ENCODE measurements at regions not wholly inside any gene's neighbourhood (a gene's known extent, or its start where the extent isn't known, plus 50 kb on each side); places are given as distances from the start of the nearest gene placed in this dataset.

DNA sequence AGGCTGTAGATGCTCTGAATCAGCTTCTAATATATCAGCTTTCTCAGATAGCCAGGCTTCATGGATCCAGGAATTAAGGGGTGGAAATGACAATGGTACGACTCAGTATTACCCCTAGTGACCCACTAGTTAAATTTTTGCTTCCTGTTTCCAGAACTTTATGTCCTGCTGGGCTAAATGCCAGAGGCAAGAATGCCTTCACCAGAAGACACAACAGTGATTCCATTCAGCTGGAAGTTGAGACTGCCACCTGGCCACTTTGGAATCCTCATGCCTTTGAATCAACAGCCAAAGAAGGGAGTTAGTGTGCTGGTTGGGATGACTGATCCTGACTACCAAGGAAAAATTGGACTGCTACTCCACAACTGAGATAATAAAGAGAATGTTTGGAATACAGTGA is 239.1 kb downstream of the ASXL3 start:
- Histone ChIP-seq H3K4me1 (ENCODE audit: control insufficient read depth, insufficient read depth, low read length) (no peaks in the 10 kb centered on the region), H3K36me3 (ENCODE audit: control insufficient read depth in 2 of 2, insufficient read depth in 1 of 2, low read length in 2 of 2) (no peaks in the 10 kb centered on the region), H3K9me3 (ENCODE audit: control insufficient read depth, insufficient read depth, low read depth, low read length) (no peaks in the 10 kb centered on the region), H3K27ac (ENCODE audit: extremely low read depth, low read depth, low read length) (no peak overlapping the region), H3K4me3 (ENCODE audit: low read depth, low read length) (no peak overlapping the region)
- ChIA-PET POLR2A (no interaction called here), CTCF (no interaction called here)
- TF ChIP-seq ZFP41 (tag by site-specific recombination; IDR thresholded peaks at IDR 0.05; ENCODE audit: borderline replicate concordance) (no peak), GLIS2 (tag by site-specific recombination; IDR thresholded peaks at IDR 0.05) (no peak), ZNF174 (tag by site-specific recombination; IDR thresholded peaks at IDR 0.05) (no peak), ZNF404 (tag by site-specific recombination; IDR thresholded peaks at IDR 0.05) (no peak), ZNF837 (tag by site-specific recombination; IDR thresholded peaks at IDR 0.05) (no peak), ZSCAN23 (tag by site-specific recombination; IDR thresholded peaks at IDR 0.05) (no peak), ZNF311 (tag by site-specific recombination; IDR thresholded peaks at IDR 0.05; ENCODE audit: borderline replicate concordance) (no peak), ZNF132 (tag by site-specific recombination; IDR thresholded peaks at IDR 0.05; ENCODE audit: borderline replicate concordance) (no peak), ZNF140 (tag by site-specific recombination; IDR thresholded peaks at IDR 0.05) (no peak), SP7 (tag by site-specific recombination; IDR thresholded peaks at IDR 0.05) (no peak), KLF7 (tag by site-specific recombination; IDR thresholded peaks at IDR 0.05; ENCODE audit: borderline replicate concordance) (no peak)
- TF ChIP-seq, protein P1, sequence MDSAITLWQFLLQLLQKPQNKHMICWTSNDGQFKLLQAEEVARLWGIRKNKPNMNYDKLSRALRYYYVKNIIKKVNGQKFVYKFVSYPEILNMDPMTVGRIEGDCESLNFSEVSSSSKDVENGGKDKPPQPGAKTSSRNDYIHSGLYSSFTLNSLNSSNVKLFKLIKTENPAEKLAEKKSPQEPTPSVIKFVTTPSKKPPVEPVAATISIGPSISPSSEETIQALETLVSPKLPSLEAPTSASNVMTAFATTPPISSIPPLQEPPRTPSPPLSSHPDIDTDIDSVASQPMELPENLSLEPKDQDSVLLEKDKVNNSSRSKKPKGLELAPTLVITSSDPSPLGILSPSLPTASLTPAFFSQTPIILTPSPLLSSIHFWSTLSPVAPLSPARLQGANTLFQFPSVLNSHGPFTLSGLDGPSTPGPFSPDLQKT (IDR thresholded peaks at IDR 0.05; ENCODE audit: borderline replicate concordance, low read depth, low read length) = no peak
- TF ChIP-seq, protein P2, sequence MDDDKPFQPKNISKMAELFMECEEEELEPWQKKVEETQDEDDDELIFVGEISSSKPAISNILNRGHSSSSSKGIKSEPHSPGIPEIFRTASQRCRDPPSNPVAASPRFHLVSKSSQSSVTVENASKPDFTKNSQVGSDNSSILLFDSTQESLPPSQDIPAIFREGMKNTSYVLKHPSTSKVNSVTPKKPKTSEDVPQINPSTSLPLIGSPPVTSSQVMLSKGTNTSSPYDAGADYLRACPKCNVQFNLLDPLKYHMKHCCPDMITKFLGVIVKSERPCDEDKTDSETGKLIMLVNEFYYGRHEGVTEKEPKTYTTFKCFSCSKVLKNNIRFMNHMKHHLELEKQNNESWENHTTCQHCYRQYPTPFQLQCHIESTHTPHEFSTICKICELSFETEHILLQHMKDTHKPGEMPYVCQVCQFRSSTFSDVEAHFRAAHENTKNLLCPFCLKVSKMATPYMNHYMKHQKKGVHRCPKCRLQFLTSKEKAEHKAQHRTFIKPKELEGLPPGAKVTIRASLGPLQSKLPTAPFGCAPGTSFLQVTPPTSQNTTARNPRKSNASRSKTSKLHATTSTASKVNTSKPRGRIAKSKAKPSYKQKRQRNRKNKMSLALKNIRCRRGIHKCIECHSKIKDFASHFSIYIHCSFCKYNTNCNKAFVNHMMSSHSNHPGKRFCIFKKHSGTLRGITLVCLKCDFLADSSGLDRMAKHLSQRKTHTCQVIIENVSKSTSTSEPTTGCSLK (tag by site-specific recombination; IDR thresholded peaks at IDR 0.05) = no peak
- TF ChIP-seq, protein P3, sequence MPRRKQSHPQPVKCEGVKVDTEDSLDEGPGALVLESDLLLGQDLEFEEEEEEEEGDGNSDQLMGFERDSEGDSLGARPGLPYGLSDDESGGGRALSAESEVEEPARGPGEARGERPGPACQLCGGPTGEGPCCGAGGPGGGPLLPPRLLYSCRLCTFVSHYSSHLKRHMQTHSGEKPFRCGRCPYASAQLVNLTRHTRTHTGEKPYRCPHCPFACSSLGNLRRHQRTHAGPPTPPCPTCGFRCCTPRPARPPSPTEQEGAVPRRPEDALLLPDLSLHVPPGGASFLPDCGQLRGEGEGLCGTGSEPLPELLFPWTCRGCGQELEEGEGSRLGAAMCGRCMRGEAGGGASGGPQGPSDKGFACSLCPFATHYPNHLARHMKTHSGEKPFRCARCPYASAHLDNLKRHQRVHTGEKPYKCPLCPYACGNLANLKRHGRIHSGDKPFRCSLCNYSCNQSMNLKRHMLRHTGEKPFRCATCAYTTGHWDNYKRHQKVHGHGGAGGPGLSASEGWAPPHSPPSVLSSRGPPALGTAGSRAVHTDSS (tag by site-specific recombination; IDR thresholded peaks at IDR 0.05) = no peak

DNA sequence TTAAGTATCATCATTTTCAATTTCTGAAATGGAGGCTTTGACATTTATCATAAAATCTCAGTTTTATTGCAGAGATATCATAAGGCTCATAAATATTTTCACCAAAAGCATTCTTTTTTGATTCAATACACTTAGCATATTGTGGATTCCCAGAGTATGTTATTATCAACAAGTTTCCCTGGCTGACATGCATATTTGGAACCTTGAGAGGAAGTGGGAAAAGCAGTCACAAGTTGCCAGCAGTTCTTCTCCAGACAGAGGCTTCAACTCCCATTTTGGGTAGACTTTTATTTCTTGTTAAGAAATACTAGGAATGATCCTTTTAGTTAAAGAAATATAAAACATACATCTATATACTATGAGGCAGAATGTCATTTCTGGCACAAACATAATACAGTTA is 236.5 kb downstream of the ASXL3 start:
- Histone ChIP-seq H3K4me3 (ENCODE audit: low read depth, low read length) (no peak overlapping the region), H3K36me3 (ENCODE audit: control insufficient read depth in 2 of 2, insufficient read depth in 1 of 2, low read length in 2 of 2) (no peaks in the 10 kb centered on the region), H3K9me3 (ENCODE audit: control insufficient read depth, insufficient read depth, low read depth, low read length) (no peaks in the 10 kb centered on the region), H3K4me1 (ENCODE audit: control insufficient read depth, insufficient read depth, low read length) (peaks cover 2% of the 10 kb centered on the region), H3K27ac (ENCODE audit: extremely low read depth, low read depth, low read length) (no peak overlapping the region)
- ChIA-PET CTCF (no interaction called here), POLR2A (no interaction called here)
- TF ChIP-seq MEIS1 (CRISPR knock-in tag; IDR thresholded peaks at IDR 0.05; ENCODE audit: borderline replicate concordance) (no peak), ZNF184 (tag by site-specific recombination; IDR thresholded peaks at IDR 0.05) (no peak), ZEB2 (tag by site-specific recombination; IDR thresholded peaks at IDR 0.05) (no peak), ZNF114 (tag by site-specific recombination; IDR thresholded peaks at IDR 0.05) (no peak), ZNF394 (tag by site-specific recombination; IDR thresholded peaks at IDR 0.05; ENCODE audit: borderline replicate concordance) (no peak), ZNF610 (tag by site-specific recombination; IDR thresholded peaks at IDR 0.05; ENCODE audit: borderline replicate concordance) (no peak)
- TF ChIP-seq, protein P4, sequence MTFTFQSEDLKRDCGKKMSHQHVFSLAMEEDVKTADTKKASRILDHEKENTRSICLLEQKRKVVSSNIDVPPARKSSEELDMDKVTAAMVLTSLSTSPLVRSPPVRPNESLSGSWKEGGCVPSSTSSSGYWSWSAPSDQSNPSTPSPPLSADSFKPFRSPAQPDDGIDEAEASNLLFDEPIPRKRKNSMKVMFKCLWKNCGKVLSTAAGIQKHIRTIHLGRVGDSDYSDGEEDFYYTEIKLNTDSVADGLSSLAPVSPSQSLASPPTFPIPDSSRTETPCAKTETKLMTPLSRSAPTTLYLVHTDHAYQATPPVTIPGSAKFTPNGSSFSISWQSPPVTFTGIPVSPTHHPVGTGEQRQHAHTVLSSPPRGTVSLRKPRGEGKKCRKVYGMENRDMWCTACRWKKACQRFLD (tag by site-specific recombination; IDR thresholded peaks at IDR 0.05) = no peak
- TF ChIP-seq, protein P5, sequence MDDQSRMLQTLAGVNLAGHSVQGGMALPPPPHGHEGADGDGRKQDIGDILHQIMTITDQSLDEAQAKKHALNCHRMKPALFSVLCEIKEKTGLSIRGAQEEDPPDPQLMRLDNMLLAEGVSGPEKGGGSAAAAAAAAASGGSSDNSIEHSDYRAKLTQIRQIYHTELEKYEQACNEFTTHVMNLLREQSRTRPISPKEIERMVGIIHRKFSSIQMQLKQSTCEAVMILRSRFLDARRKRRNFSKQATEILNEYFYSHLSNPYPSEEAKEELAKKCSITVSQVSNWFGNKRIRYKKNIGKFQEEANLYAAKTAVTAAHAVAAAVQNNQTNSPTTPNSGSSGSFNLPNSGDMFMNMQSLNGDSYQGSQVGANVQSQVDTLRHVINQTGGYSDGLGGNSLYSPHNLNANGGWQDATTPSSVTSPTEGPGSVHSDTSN (CRISPR knock-in tag; IDR thresholded peaks at IDR 0.05) = no peak
- TF ChIP-seq, protein P6, sequence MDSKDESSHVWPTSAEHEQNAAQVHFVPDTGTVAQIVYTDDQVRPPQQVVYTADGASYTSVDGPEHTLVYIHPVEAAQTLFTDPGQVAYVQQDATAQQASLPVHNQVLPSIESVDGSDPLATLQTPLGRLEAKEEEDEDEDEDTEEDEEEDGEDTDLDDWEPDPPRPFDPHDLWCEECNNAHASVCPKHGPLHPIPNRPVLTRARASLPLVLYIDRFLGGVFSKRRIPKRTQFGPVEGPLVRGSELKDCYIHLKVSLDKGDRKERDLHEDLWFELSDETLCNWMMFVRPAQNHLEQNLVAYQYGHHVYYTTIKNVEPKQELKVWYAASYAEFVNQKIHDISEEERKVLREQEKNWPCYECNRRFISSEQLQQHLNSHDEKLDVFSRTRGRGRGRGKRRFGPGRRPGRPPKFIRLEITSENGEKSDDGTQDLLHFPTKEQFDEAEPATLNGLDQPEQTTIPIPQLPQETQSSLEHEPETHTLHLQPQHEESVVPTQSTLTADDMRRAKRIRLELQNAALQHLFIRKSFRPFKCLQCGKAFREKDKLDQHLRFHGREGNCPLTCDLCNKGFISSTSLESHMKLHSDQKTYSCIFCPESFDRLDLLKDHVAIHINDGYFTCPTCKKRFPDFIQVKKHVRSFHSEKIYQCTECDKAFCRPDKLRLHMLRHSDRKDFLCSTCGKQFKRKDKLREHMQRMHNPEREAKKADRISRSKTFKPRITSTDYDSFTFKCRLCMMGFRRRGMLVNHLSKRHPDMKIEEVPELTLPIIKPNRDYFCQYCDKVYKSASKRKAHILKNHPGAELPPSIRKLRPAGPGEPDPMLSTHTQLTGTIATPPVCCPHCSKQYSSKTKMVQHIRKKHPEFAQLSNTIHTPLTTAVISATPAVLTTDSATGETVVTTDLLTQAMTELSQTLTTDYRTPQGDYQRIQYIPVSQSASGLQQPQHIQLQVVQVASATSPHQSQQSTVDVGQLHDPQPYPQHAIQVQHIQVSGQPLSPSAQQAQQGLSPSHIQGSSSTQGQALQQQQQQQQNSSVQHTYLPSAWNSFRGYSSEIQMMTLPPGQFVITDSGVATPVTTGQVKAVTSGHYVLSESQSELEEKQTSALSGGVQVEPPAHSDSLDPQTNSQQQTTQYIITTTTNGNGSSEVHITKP (tag by site-specific recombination; IDR thresholded peaks at IDR 0.05) = no peak

Measured in HEK293 (cell line).